OCI-LY3 (cell line): ENCODE measurements at regions not wholly inside any gene's neighbourhood (a gene's known extent, or its start where the extent isn't known, plus 50 kb on each side); places are given as distances from the start of the nearest gene placed in this dataset.

Experiments used
- EZH2phosphoT487 ChIP-seq: fragments of 200-600 bp; shearing (Covaris generic); IDR thresholded peaks from 2 replicates; pipeline ENCODE4 v1.6.1; 2018; ENCODE audit warnings: antibody characterized with exemption, mixed run types, low read depth
- TF ChIP-seq, protein P1 (sequence below): fragments of 200-600, 300-600 bp; sonication (generic); IDR thresholded peaks from 2 replicates; pipeline ENCODE4 v1.5.1; 2014; ENCODE audit warnings: antibody characterized with exemption, low read length, low read depth

DNA sequence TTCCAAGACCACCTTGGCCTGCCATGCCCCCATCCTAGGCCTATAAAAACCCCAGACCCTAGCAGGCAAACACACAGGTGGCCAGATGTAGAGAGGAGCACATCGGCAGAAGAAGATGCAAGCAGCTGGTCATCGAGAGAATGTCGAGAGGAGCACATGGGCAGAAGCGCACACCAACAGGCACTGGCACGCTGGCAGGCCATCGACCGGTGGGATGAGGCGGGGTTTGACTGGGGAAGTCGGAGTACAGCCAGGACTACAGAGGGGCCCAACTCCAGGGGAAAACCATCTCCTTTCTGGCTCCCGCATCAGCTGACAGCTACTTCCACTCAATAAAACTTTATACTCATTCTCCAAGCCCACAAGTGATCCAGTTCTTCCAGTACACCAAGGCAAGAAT lies 283.1 kb upstream of the RGMB start:
- TF ChIP-seq, protein P1, sequence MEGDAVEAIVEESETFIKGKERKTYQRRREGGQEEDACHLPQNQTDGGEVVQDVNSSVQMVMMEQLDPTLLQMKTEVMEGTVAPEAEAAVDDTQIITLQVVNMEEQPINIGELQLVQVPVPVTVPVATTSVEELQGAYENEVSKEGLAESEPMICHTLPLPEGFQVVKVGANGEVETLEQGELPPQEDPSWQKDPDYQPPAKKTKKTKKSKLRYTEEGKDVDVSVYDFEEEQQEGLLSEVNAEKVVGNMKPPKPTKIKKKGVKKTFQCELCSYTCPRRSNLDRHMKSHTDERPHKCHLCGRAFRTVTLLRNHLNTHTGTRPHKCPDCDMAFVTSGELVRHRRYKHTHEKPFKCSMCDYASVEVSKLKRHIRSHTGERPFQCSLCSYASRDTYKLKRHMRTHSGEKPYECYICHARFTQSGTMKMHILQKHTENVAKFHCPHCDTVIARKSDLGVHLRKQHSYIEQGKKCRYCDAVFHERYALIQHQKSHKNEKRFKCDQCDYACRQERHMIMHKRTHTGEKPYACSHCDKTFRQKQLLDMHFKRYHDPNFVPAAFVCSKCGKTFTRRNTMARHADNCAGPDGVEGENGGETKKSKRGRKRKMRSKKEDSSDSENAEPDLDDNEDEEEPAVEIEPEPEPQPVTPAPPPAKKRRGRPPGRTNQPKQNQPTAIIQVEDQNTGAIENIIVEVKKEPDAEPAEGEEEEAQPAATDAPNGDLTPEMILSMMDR = no peak
- no peak for TF ChIP-seq EZH2phosphoT487
